GM18861 (cell line): ENCODE measurements at regions not wholly inside any gene's neighbourhood (a gene's known extent, or its start where the extent isn't known, plus 50 kb on each side); places are given as distances from the start of the nearest gene placed in this dataset.

Source experiments
- ATAC-seq: cut with Tn5 transposase; IDR thresholded peaks from one replicate; pipeline ENCODE4 v1.9.1; 2021; ENCODE audit not compliant: unreplicated experiment

DNA sequence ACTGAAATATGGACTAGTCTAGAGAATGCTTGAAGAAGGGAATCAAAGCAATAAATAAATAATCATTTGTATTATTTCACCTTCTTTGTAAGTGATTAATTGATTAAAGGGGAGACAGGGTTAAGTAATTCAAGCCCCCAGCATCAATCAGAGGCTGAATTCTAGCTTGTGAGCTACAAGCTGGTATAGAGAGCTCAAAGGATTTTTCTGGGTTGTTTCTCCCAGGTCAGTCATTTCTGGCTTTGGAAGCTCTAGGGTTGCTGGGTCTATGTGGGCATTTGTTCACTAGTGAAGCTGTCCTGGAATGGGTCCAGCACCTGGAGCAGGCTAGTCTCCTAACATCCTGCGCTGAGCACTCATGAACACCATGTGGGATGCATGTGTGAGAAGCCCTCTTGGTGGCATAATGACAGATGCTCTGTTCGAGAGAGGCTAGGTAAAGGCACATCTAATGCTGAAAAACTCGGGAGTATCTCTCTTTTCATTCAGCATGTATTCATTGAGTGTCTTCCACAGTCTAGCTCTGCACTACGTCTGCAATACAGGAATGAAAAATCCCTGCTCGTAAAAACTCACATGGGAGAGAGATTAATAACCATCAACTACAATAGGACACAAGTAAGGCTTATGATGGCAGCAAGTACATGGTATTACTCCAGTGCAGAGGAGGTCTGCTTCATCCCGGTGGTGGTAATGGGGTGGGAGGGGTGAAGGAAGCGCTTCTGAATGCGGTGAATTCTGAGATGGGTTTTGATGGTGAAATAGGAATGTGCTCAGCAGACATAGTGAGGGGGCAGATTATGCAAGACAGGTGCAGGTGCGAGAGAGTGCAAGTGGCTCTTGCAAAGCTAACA lies 68.0 kb upstream of the NRP1 start:
- no peak for ATAC-seq

GRCh38 chr10:33401300-33401699 lies 66.8 kb upstream of the NRP1 start:
- no peak for ATAC-seq

DNA sequence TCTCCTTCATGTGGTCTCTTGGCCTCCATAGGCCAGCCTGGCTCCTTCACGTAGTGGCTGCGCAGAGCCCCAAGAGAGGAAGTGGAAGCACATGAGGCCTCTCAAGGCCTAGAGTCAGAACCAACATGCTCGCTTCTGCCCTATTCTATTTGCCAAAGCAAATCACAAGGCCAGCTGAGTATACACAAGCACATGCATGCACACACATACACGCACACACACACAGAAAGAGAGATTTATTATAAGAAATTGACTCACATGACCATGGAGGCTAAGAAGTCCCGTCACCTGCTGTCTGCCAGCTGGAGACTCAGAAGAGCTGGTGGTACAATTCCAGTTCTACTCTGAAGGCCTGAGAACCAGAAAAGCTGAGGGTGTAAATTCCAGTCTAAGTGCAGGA lies 64.3 kb upstream of the NRP1 start:
- no peak for ATAC-seq

DNA sequence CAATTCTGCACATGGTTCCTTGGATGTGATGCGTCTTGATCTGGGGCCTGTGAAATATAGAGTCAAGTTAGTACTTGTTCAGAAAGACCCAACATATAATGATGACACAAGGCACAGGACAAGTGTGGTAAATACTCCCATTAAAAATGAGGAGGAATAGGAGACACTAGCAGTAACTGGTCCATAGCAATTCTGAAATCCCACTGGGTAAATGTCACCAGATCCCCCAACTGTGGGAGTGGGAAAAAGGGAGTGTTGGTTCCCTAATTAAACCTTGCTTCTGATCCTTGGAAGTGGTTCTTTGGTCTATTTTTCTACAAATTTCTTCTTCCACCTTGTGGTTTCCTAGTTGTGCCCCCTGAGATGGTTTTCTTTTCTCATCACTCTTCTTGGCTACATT lies 62.5 kb upstream of the NRP1 start:
- no peak for ATAC-seq

GRCh38 chr10:33396279-33396678 lies 61.8 kb upstream of the NRP1 start:
- no peak for ATAC-seq

DNA sequence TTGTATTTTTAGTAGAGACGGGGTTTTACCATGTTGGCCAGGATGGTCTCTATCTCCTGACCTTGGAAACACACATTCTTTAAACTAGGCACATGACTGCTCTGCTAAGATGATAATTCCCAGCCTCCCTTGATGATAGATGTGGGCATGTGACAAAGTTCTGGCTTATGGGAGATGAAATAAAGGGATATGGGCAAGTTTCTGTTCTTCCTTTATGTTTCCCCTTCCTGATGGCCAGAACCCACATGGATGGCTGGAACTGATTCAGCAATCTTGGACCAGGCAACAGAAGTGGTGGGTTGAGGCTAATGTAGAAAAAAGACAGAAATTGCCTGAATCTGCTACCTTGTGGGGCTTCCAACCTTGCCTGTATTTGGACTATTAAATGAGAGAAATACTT lies 60.7 kb upstream of the NRP1 start:
- ATAC-seq = no peak

DNA sequence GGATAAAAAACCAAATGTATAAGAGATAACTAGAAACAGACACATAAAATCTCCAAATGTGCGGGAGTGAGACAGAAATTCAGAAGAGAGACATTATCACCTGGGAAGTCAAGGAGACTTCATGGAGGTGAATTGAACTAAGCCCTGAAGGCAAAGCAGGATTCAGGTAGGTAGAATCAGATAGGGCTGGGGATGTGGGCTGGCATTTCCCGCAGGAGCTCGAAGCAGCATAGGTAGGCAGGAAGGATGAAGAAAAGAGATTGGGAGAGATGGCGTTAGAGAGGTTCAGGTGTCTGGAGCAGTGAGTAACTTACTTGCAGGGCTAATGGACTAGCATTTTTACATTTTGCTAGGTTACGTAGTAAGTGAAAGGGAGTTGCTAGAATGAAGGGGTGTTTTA lies 58.2 kb upstream of the NRP1 start:
- ATAC-seq = no peak

DNA sequence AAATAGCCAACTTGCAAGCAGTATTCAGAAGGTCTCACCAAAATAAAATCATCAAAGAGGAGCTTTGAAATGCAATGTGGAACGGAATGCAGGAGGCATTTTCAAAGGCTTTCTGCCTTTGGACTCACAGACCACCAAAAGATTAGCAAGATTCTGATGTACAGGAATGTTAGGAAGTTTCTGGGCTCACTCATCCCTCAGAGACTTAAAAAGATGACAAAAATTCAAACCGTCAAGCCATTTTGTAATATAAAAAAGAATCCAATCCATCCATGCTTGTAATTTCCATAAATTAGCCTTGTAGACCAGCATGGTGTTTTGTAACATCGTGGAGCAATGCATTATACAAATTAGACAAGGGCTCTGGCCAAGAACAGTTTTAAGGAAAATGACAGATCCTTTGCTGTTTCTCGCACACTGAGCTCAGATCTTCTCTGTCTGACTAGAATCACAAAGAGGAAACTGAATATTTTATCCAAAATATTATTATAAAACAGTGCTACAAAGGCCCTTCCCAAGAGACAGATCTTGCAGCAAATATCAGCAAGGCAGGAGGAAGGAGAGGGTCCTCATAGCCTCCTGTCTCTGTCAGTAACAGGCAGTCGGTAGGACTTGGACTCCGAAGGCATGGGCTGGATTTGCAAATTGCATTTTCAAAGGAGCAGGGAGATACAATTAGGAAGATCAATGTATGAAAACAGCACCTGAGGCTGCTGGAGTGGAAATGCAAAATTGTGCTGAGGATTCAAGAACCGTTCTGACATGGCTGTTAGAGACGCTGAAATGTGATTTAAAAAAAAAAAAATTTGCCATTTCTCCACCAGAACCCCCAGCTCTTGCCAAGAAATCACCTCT lies 57.4 kb upstream of the NRP1 start:
- ATAC-seq = no peak

GRCh38 chr10:33390046-33390445 lies 55.6 kb upstream of the NRP1 start:
- ATAC-seq = no peak

GRCh38 chr10:33388785-33389184 lies 54.3 kb upstream of the NRP1 start:
- ATAC-seq = no peak

DNA sequence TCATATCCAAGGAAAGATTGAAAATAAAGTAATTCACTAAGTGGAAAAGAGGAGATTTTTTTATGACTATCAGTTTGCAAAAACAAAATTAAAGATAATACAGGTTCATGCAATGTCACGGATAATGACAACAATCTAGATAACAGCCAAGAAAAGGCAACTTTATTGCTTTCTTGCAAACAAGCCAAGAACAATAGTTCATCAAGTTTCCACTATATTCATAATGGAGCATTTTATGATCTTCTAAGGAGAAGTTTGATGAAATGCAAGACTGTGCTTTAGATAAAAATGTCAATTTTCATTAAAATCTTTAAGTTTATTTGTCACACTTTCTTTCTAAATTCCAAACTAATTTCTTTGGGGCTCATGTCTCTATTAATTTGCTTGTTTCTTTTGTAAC lies 53.9 kb upstream of the NRP1 start:
- no peak for ATAC-seq

- no peak for ATAC-seq
These were observed 53.3 kb upstream of the NRP1 start for GRCh38 chr10:33387720-33388119.

DNA sequence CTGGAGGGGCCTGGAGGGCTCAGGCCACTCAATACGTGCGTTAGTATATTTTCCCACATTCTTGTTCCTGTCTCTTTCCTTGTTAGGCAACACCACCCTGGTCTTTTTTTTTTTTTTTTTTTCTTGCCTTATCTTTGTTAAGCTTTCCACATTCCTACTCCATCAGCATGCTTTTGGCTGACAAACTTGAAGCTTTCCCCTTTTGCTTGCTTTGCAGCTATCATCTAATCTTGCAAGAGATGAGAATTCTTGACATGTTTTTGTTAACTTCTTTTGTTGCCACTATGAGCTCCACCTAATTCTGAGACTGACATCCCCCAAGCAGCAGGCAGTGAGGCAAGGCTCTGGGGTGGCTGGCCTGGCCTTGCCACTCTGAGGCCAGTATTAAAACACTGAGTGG lies 52.5 kb upstream of the NRP1 start:
- no peak for ATAC-seq

- no peak for ATAC-seq
These were observed 51.2 kb upstream of the NRP1 start for GRCh38 chr10:33385686-33386085.

GRCh38 chr10:33385015-33385414 lies 50.5 kb upstream of the NRP1 start:
- ATAC-seq = no peak
